Adrenal gland (tissue), 9 donors: ENCODE measurements at regions not wholly inside any gene's neighbourhood (a gene's known extent, or its start where the extent isn't known, plus 50 kb on each side); places are given as distances from the start of the nearest gene placed in this dataset.

ENCODE experiments used
- DNase-seq, 7 donors: peaks; one replicate each; pipeline ENCODE4 v3.0.0-alpha.2; 2019 to 2020
- H3K27ac ChIP-seq, 5 donors: fragments of 200-600 bp; sonication (generic) in 4 of 5; 1 replicate in 3 of 5; 2 replicates in 2 of 5; pipeline versions ENCODE4 v1.5.1 to v1.8.0; 2016 to 2020; ENCODE audit warnings: mild to moderate bottlenecking in 1 of 5
- H3K27me3 ChIP-seq: fragments of 200-600 bp; 2 replicates; pipeline ENCODE4 v1.8.0; 2021
- H3K36me3 ChIP-seq, 2 donors: fragments of 200-600 bp; replicated peaks in 1 of 2; 1 replicate in 1 of 2; 2 replicates in 1 of 2; pipeline versions ENCODE4 v1.5.1 to v1.8.0; 2018 to 2022
- H3K4me1 ChIP-seq, 2 donors: fragments of 200-600 bp; replicated peaks in 1 of 2; 1 replicate in 1 of 2; 2 replicates in 1 of 2; pipeline versions ENCODE4 v1.5.1 to v1.8.0; 2018 to 2021
- H3K4me3 ChIP-seq, 4 donors: fragments of 200-600 bp; sonication (generic) in 3 of 4; one replicate each; pipeline ENCODE4 v1.5.1; 2016 to 2018
- H3K9me3 ChIP-seq, 3 donors: fragments of 200-600 bp; sonication (generic) in 1 of 3; replicated peaks in 1 of 3; 1 replicate in 2 of 3; 2 replicates in 1 of 3; pipeline versions ENCODE4 v1.5.1 to v1.8.0; 2016 to 2021
- CTCF ChIP-seq, 6 experiments: fragments of 450-650 bp in 4 of 6; fragments of 200-600 bp in 2 of 6; sonication (generic) in 1 of 6; IDR thresholded peaks; 1 replicate in 5 of 6; 2 replicates in 1 of 6; pipeline versions ENCODE4 v1.5.1 to v1.8.0; 2016 to 2021; ENCODE audit warnings: antibody characterized with exemption in 6 of 6, mild to moderate bottlenecking in 2 of 6, moderate library complexity in 1 of 6
- POLR2A ChIP-seq, 2 donors: fragments of 450-650 bp; IDR thresholded peaks; one replicate each; pipeline ENCODE4 v1.6.1; 2017; ENCODE audit warnings: antibody characterized with exemption in 2 of 2, mild to moderate bottlenecking in 2 of 2, moderate library complexity in 1 of 2
- WGBS, 4 donors: extraction: QIAGEN DNeasy Blood & Tissue Kit in 2 of 4; methylation state at CpG; one replicate each; pipeline versions ENCODE4 v1.1.5 to v1.1.7; 2013 to 2017; 5-methylcytosine and 5-hydroxymethylcytosine counted together
- intact Hi-C, 2 donors: fragments of 100-400 bp; cut with DNase I; formaldehyde crosslinking; loops; one replicate each; pipeline versions ENCODE4 v1.14.1 to v1.15.0; 2022 to 2023
- donor health status: healthy with polysubstance abuse.
- donor health status: Bipolar disorder and iron deficiency.
- donor health status: DM: yes; HTN: yes; CAD: no.
- donor health status: DM: no; HTN: no; CAD: no.
- donor health status: DM: no; HTN: no; CAD: no.

- Histone ChIP-seq H3K27me3 (no peaks in the 10 kb centered on the region), H3K27ac (peak overlapping the region in 3 of 5 donors; percentile 20 to 82 (median 53)), H3K9me3 (no peaks in the 10 kb centered on the region), H3K4me1 (peaks cover 22 to 28% of the 10 kb centered on the region in 2 donors), H3K36me3 (no peaks in the 10 kb centered on the region), H3K4me3 (no peak overlapping the region)
- intact Hi-C loops = no loop called here
- TF ChIP-seq CTCF (IDR thresholded peaks at IDR 0.05) (no peak), POLR2A (IDR thresholded peaks at IDR 0.05) (no peak)
- DNase-seq = peak in 1 of 7 donors; percentile 4
- WGBS, 4 donors = 92 to 99% (median 93%) methylated on average over 7 of the region's 7 CpGs
These were observed 91.9 kb upstream of the ERRFI1 start for GRCh38 chr1:8118031-8118451.

- Histone ChIP-seq H3K27ac (peak overlapping the region in 2 of 5 donors; percentile 64 to 70), H3K4me3 (no peak overlapping the region), H3K9me3 (no peaks in the 10 kb centered on the region), H3K36me3 (no peaks in the 10 kb centered on the region), H3K4me1 (peaks cover 14 to 24% of the 10 kb centered on the region in 2 donors), H3K27me3 (no peaks in the 10 kb centered on the region)
- 63 to 80% (median 67%) methylated on average over 6 of the region's 6 CpGs for WGBS, 4 donors
- peak in 5 of 7 donors; percentile 29 to 76 (median 40) for DNase-seq
- no peak for TF ChIP-seq CTCF (IDR thresholded peaks at IDR 0.05)
- TF ChIP-seq POLR2A (IDR thresholded peaks at IDR 0.05) = no peak
- intact Hi-C loops = no loop called here
These were observed 90.8 kb upstream of the ERRFI1 start for GRCh38 chr1:8116894-8117264.

- Histone ChIP-seq H3K27ac (peak overlapping the region in 2 of 5 donors; percentile 13 to 70), H3K4me1 (peaks cover 5 to 13% of the 10 kb centered on the region in 2 donors), H3K4me3 (no peak overlapping the region), H3K9me3 (no peaks in the 10 kb centered on the region), H3K36me3 (no peaks in the 10 kb centered on the region), H3K27me3 (no peaks in the 10 kb centered on the region)
- intact Hi-C loops = no loop called here
- DNase-seq = peak in 1 of 7 donors; percentile 9
- TF ChIP-seq POLR2A (IDR thresholded peaks at IDR 0.05) (no peak), CTCF (IDR thresholded peaks at IDR 0.05) (no peak)
- WGBS, 4 donors = 91 to 96% (median 96%) methylated on average over 9 of the region's 9 CpGs
These were observed 89.7 kb upstream of the ERRFI1 start for GRCh38 chr1:8115769-8116167.

GRCh38 chr1:8115031-8115768 lies 89.1 kb upstream of the ERRFI1 start:
- intact Hi-C loops = no loop called here
- H3K4me3 ChIP-seq = no peak overlapping the region
- H3K36me3 ChIP-seq = no peaks in the 10 kb centered on the region
- 95 to 97% (median 96%) methylated on average over 10 of the region's 10 CpGs for WGBS, 4 donors
- H3K4me1 ChIP-seq = peaks cover 0 to 7% of the 10 kb centered on the region in 2 donors
- H3K27ac ChIP-seq = peak overlapping the region in 1 of 5 donors; percentile 13
- peak in 1 of 7 donors; percentile 7 for DNase-seq
- H3K9me3 ChIP-seq = no peaks in the 10 kb centered on the region
- H3K27me3 ChIP-seq = no peaks in the 10 kb centered on the region
- no peak for TF ChIP-seq CTCF (IDR thresholded peaks at IDR 0.05)
